Ishikawa (cell line): ENCODE measurements at regions not wholly inside any gene's neighbourhood (a gene's known extent, or its start where the extent isn't known, plus 50 kb on each side); places are given as distances from the start of the nearest gene placed in this dataset.

Experiments used
- CEBPB ChIP-seq: IDR thresholded peaks from 2 replicates; pipeline ENCODE4 v1.6.1; 2012
- EGR1 ChIP-seq: IDR thresholded peaks from 2 replicates; pipeline ENCODE4 v1.6.1; 2012
- EP300 ChIP-seq: IDR thresholded peaks from 2 replicates; pipeline ENCODE4 v1.6.1; 2012; ENCODE audit warnings: borderline replicate concordance
- FOXM1 ChIP-seq: IDR thresholded peaks from 2 replicates; pipeline ENCODE4 v1.6.1; 2012; ENCODE audit warnings: low read depth, borderline replicate concordance
- NFIC ChIP-seq: IDR thresholded peaks from 2 replicates; pipeline ENCODE4 v1.6.1; 2012
- RAD21 ChIP-seq: IDR thresholded peaks from 2 replicates; pipeline ENCODE4 v1.6.1; 2012; ENCODE audit warnings: low read depth
- TAF1 ChIP-seq: IDR thresholded peaks from 2 replicates; pipeline ENCODE4 v1.6.1; 2012; ENCODE audit warnings: low read depth, mild to moderate bottlenecking
- TCF12 ChIP-seq: IDR thresholded peaks from 2 replicates; pipeline ENCODE4 v1.6.1; 2012; ENCODE audit warnings: low read depth
- YY1 ChIP-seq: IDR thresholded peaks from 2 replicates; pipeline ENCODE4 v1.6.1; 2012; ENCODE audit warnings: low read depth
- ZBTB7A ChIP-seq: IDR thresholded peaks from 2 replicates; pipeline ENCODE4 v1.6.1; 2012; ENCODE audit warnings: low read depth
- TF ChIP-seq, protein P1 (sequence below): IDR thresholded peaks from 2 replicates; pipeline ENCODE4 v1.6.1; 2012
- TF ChIP-seq, protein P2 (sequence below): IDR thresholded peaks from 2 replicates; pipeline ENCODE4 v1.6.1; 2012
- TF ChIP-seq, protein P3 (sequence below): IDR thresholded peaks from 2 replicates; pipeline ENCODE4 v1.6.1; 2012; ENCODE audit warnings: low read depth, mild to moderate bottlenecking

DNA sequence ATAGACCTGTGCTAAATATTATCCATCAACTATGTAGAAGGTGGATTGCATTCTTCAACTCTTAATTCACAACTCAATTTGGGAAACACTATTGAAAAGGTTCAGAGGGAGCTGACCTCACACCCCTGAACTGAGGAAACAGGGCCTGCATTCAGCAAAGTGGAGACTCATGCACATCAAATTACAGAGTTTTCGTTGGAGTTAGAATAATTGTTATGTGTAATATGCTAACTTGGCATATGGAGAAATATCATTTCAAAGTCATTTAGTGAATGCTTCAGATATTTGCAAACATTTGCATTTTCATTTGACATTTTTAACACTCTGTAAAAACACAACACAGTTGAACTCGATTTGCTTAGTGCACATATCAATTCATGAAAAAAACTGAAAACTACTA is 1102.8 kb upstream of the INTU start:
- TF ChIP-seq ZBTB7A (no peak), TCF12 (no peak), TAF1 (no peak), NFIC (no peak), YY1 (no peak), EP300 (no peak), FOXM1 (no peak), CEBPB (no peak), EGR1 (no peak), RAD21 (no peak)
- TF ChIP-seq, protein P1, sequence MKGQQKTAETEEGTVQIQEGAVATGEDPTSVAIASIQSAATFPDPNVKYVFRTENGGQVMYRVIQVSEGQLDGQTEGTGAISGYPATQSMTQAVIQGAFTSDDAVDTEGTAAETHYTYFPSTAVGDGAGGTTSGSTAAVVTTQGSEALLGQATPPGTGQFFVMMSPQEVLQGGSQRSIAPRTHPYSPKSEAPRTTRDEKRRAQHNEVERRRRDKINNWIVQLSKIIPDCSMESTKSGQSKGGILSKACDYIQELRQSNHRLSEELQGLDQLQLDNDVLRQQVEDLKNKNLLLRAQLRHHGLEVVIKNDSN, result no peak
- TF ChIP-seq, protein P2, sequence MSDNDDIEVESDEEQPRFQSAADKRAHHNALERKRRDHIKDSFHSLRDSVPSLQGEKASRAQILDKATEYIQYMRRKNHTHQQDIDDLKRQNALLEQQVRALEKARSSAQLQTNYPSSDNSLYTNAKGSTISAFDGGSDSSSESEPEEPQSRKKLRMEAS, result no peak
- TF ChIP-seq, protein P3, sequence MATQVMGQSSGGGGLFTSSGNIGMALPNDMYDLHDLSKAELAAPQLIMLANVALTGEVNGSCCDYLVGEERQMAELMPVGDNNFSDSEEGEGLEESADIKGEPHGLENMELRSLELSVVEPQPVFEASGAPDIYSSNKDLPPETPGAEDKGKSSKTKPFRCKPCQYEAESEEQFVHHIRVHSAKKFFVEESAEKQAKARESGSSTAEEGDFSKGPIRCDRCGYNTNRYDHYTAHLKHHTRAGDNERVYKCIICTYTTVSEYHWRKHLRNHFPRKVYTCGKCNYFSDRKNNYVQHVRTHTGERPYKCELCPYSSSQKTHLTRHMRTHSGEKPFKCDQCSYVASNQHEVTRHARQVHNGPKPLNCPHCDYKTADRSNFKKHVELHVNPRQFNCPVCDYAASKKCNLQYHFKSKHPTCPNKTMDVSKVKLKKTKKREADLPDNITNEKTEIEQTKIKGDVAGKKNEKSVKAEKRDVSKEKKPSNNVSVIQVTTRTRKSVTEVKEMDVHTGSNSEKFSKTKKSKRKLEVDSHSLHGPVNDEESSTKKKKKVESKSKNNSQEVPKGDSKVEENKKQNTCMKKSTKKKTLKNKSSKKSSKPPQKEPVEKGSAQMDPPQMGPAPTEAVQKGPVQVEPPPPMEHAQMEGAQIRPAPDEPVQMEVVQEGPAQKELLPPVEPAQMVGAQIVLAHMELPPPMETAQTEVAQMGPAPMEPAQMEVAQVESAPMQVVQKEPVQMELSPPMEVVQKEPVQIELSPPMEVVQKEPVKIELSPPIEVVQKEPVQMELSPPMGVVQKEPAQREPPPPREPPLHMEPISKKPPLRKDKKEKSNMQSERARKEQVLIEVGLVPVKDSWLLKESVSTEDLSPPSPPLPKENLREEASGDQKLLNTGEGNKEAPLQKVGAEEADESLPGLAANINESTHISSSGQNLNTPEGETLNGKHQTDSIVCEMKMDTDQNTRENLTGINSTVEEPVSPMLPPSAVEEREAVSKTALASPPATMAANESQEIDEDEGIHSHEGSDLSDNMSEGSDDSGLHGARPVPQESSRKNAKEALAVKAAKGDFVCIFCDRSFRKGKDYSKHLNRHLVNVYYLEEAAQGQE, result no peak
